GM08714 (cell line): ENCODE measurements at regions not wholly inside any gene's neighbourhood (a gene's known extent, or its start where the extent isn't known, plus 50 kb on each side); places are given as distances from the start of the nearest gene placed in this dataset.

Experiments
- H3K4me3 ChIP-seq: fragments of 200-500 bp; sonication (Bioruptor generic); 2 replicates; pipeline ENCODE4 v1.5.1; 2014; ENCODE audit warnings: mild to moderate bottlenecking, low read length, inconsistent platforms
- ZNF274 ChIP-seq: IDR thresholded peaks from 2 replicates; pipeline ENCODE4 v1.6.1; 2012; ENCODE audit warnings: mild to moderate bottlenecking, low read depth, low read length

- H3K4me3 ChIP-seq, result no peak overlapping the region
- TF ChIP-seq ZNF274, result no peak
Measured at GRCh38 chr18:24983566-24984139, 368.3 kb downstream of the ZNF521 start.

GRCh38 chr18:24985586-24985985, 366.4 kb downstream of the ZNF521 start:
- TF ChIP-seq ZNF274, result no peak
- no peak overlapping the region for H3K4me3 ChIP-seq

GRCh38 chr18:24986666-24987302, 365.2 kb downstream of the ZNF521 start:
- TF ChIP-seq ZNF274, result no peak
- H3K4me3 ChIP-seq, result no peak overlapping the region

- no peak for TF ChIP-seq ZNF274
- H3K4me3 ChIP-seq, result no peak overlapping the region
Measured at GRCh38 chr18:24987303-24988252, 364.4 kb downstream of the ZNF521 start.

GRCh38 chr18:24988253-24988840, 363.6 kb downstream of the ZNF521 start:
- TF ChIP-seq ZNF274, result no peak
- no peak overlapping the region for H3K4me3 ChIP-seq

- TF ChIP-seq ZNF274, result no peak
- no peak overlapping the region for H3K4me3 ChIP-seq
Measured at GRCh38 chr18:24989760-24990593, 362.0 kb downstream of the ZNF521 start.

- TF ChIP-seq ZNF274, result no peak
Measured at GRCh38 chr18:24990671-24991134, 361.3 kb downstream of the ZNF521 start.

GRCh38 chr18:24991141-24992060, 360.6 kb downstream of the ZNF521 start:
- H3K4me3 ChIP-seq, result no peak overlapping the region
- TF ChIP-seq ZNF274, result no peak

More at GRCh38 chr18:24990671-24991134, 361.3 kb downstream of the ZNF521 start:
- H3K4me3 ChIP-seq, result no peak overlapping the region

- TF ChIP-seq ZNF274, result no peak
- no peak overlapping the region for H3K4me3 ChIP-seq
Measured at GRCh38 chr18:24992491-24992890, 359.5 kb downstream of the ZNF521 start.

- no peak overlapping the region for H3K4me3 ChIP-seq
- no peak for TF ChIP-seq ZNF274
Measured at GRCh38 chr18:24993628-24994027, 358.3 kb downstream of the ZNF521 start.

GRCh38 chr18:24995056-24995455, 356.9 kb downstream of the ZNF521 start:
- TF ChIP-seq ZNF274, result no peak
- H3K4me3 ChIP-seq, result no peak overlapping the region

- TF ChIP-seq ZNF274, result no peak
- H3K4me3 ChIP-seq, result no peak overlapping the region
Measured at GRCh38 chr18:24995755-24996154, 356.2 kb downstream of the ZNF521 start.
